NB4 (cell line): ENCODE measurements at regions not wholly inside any gene's neighbourhood (a gene's known extent, or its start where the extent isn't known, plus 50 kb on each side); places are given as distances from the start of the nearest gene placed in this dataset.

Source experiments
- DNase-seq: peaks from one replicate; pipeline ENCODE4 v3.0.0; 2010; ENCODE audit warnings: low read depth
- H3K4me3 ChIP-seq: one replicate; pipeline ENCODE4 v1.5.1; 2011; ENCODE audit warnings: mild to moderate bottlenecking, low read depth, low read length, moderate library complexity
- MAX ChIP-seq: IDR thresholded peaks from 2 replicates; pipeline ENCODE4 v1.6.1; 2011; ENCODE audit warnings: low read depth, low read length
- MYC ChIP-seq: IDR thresholded peaks from 2 replicates; pipeline ENCODE4 v1.6.1; 2011; ENCODE audit warnings: low read depth, low read length
- POLR2A ChIP-seq: IDR thresholded peaks from 2 replicates; pipeline ENCODE4 v1.6.1; 2011; ENCODE audit warnings: mild to moderate bottlenecking; ENCODE audit not compliant: insufficient read length; ENCODE audit errors: extremely low read depth
- TF ChIP-seq, protein P1 (sequence below): IDR thresholded peaks from one replicate; pipeline ENCODE4 v1.5.1; 2012; ENCODE audit warnings: low read depth, low read length

DNA sequence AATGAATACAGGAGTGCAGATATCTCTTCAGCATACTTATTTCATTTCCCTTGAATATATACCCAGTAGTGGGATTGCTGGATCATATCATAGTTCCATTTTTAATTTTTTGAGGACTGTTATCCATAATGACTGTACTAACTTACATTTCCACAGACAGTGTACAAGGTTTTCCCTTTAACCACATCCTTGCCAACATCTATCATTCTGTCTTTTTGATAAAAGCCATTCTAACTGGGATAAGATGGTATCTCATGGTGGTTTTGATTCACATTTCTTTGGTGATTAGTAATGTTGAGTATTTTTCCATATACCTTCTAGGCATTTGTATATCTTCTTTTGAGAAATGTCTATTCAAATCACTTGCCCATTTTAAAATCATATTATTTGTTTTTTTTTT is 325.2 kb downstream of the CYP26B1 start:
- TF ChIP-seq POLR2A: no peak
- TF ChIP-seq, protein P1, sequence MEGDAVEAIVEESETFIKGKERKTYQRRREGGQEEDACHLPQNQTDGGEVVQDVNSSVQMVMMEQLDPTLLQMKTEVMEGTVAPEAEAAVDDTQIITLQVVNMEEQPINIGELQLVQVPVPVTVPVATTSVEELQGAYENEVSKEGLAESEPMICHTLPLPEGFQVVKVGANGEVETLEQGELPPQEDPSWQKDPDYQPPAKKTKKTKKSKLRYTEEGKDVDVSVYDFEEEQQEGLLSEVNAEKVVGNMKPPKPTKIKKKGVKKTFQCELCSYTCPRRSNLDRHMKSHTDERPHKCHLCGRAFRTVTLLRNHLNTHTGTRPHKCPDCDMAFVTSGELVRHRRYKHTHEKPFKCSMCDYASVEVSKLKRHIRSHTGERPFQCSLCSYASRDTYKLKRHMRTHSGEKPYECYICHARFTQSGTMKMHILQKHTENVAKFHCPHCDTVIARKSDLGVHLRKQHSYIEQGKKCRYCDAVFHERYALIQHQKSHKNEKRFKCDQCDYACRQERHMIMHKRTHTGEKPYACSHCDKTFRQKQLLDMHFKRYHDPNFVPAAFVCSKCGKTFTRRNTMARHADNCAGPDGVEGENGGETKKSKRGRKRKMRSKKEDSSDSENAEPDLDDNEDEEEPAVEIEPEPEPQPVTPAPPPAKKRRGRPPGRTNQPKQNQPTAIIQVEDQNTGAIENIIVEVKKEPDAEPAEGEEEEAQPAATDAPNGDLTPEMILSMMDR: no peak
- TF ChIP-seq MAX: no peak
- TF ChIP-seq MYC: no peak
- no peak for DNase-seq
- no peak overlapping the region for H3K4me3 ChIP-seq

DNA sequence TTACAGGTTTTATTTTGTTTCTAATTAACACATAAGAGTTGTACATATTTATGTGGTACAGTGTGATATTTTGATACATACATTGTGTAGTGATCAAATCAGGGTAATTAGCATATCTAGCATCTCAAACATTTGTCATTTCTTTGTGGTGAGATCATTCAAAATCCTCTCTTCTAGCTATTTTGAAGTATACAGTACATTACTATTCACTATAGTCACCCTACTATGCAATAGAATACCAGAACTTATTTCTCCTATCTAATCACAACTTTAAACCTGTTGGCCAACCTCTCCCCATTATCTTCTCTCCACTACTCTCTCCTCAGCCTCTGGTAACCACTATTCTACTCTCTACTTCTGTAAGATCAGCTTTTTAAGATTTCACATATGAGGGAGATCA is 325.8 kb downstream of the CYP26B1 start:
- H3K4me3 ChIP-seq: no peak overlapping the region
- no peak for DNase-seq
- TF ChIP-seq, protein P1: no peak
- TF ChIP-seq MAX: no peak
- no peak for TF ChIP-seq MYC
- no peak for TF ChIP-seq POLR2A

GRCh38 chr2:71816815-71817214 is 330.8 kb downstream of the CYP26B1 start:
- no peak for DNase-seq
- TF ChIP-seq MYC (no peak), MAX (no peak), POLR2A (no peak)
- TF ChIP-seq, protein P1: no peak

DNA sequence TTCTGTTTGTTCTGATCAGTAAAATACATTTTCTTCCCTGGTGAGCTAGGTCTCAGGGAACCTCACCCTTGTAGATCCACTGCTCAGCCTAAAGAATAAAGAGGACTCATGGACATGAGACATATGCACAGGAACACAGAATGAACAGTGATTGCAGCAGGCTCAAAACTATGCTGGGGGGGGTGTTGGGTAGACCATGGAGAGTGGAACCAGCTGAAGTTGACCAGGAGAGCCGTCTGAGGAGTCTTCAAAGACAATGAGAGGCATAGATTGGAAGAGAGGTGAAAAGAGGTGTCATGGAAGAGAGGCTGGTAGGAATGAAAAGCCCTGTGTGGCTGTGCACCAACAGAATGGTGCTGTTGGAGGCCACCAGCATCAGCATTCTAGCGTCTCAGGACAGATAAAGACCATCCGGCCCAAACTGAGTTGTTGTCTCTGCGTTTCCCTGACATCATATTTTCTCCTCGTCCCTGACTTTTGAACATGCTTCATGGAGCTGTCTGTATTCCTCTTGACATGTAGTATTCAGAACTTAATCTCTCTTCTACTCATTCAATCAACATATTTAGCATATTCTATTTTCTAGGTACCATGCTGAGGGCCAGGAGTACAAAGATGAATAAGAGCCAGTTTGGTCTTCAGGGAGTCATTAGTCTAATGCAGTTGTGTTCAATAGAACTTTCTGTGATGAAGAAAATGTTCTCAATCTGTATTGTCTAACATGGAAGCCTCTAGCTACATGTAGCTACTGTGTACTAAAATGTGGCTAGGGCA is 331.8 kb downstream of the CYP26B1 start:
- TF ChIP-seq POLR2A: no peak
- no peak for TF ChIP-seq MYC
- no peak for TF ChIP-seq MAX
- TF ChIP-seq, protein P1: no peak
- no peak overlapping the region for H3K4me3 ChIP-seq
- DNase-seq: no peak

More at GRCh38 chr2:71816815-71817214, 330.8 kb downstream of the CYP26B1 start:
- H3K4me3 ChIP-seq: no peak overlapping the region

DNA sequence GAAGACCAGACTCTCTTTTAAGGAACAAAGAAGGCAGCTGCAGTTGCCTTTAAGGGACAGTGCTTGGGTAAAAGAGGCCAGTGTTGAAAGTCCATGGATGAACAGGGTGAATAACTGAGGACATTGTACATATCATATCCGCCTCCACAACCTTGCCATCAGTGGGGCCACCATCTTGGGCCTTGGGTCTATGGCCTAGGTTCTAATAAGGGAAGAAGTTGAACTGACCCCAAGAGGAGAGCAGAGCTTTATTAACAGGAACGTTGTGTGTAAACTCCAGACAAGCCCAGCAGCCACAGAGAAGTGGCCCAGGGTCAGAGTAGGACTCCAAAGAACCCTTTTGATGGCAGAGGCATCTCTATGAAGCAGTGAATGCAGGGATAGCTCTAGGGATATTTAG is 332.8 kb downstream of the CYP26B1 start:
- TF ChIP-seq MAX (no peak), POLR2A (no peak), MYC (no peak)
- TF ChIP-seq, protein P1: no peak
- DNase-seq: no peak
- H3K4me3 ChIP-seq: no peak overlapping the region
